Thoracic aorta (tissue), 2 donors: ENCODE measurements at regions not wholly inside any gene's neighbourhood (a gene's known extent, or its start where the extent isn't known, plus 50 kb on each side); places are given as distances from the start of the nearest gene placed in this dataset.

Experiments
- ATAC-seq: fragments of 150-250 bp; one replicate; pipeline ENCODE4 v1.8.0; 2017; ENCODE audit warnings: low read depth; ENCODE audit not compliant: insufficient number of reproducible peaks, low FRiP score
- DNase-seq: peaks from one replicate; pipeline ENCODE4 v3.0.0-alpha.2; 2020; ENCODE audit warnings: low spot score
- H3K27ac ChIP-seq, 2 donors: fragments of 200-600 bp; sonication (generic); 1 replicate in 1 of 2; 2 replicates in 1 of 2; pipeline ENCODE4 v1.5.1; 2016; ENCODE audit warnings: mild to moderate bottlenecking in 2 of 2, moderate library complexity in 2 of 2
- H3K27me3 ChIP-seq: fragments of 200-600 bp; sonication (generic); replicated peaks from 2 replicates; pipeline ENCODE4 v1.6.0; 2016; ENCODE audit warnings: mild to moderate bottlenecking; ENCODE audit not compliant: insufficient read depth
- H3K36me3 ChIP-seq: fragments of 200-600 bp; sonication (generic); one replicate; pipeline ENCODE4 v1.5.1; 2016
- H3K4me1 ChIP-seq, 2 donors: fragments of 200-600 bp; sonication (generic); 1 replicate in 1 of 2; 2 replicates in 1 of 2; pipeline versions ENCODE4 v1.5.1 to v1.6.0; 2016; ENCODE audit warnings: low read depth in 2 of 2, mild to moderate bottlenecking in 1 of 2; ENCODE audit not compliant: control insufficient read depth in 1 of 2
- H3K4me3 ChIP-seq: fragments of 200-600 bp; sonication (generic); 2 replicates; pipeline ENCODE4 v1.5.1; 2016; ENCODE audit warnings: mild to moderate bottlenecking
- H3K9me3 ChIP-seq: fragments of 200-600 bp; sonication (generic); 2 replicates; pipeline ENCODE4 v1.5.1; 2016
- TF ChIP-seq, protein P1 (sequence below): fragments of 200-600 bp; sonication (generic); IDR thresholded peaks from one replicate; pipeline ENCODE4 v1.5.1; 2019; ENCODE audit warnings: antibody characterized with exemption

DNA sequence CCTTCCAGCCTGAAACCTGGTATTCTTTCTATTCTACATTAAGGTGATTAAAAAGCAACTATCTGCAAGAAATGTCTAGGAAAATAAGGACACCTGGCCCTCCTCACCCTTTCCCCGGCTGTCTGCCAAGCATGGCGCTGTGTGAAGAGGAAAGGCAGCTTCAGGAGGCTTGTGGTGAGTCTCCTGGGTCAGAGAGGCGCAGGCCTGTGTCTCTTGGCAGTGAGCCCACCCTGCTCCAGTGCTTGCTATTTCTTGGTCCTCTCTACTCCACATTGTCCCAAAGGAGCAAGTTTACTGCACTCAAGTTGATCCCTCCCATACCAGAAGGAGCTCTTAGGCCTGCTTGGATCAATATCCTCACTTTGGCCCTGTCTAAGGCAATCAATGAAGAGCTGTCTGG lies 520.7 kb upstream of the B3GAT1 start:
- Histone ChIP-seq H3K4me3 (no peak overlapping the region), H3K4me1 (peaks cover 0 to 5% of the 10 kb centered on the region in 2 donors), H3K9me3 (no peaks in the 10 kb centered on the region), H3K27me3 (no peaks in the 10 kb centered on the region), H3K27ac (no peak overlapping the region), H3K36me3 (no peaks in the 10 kb centered on the region)
- TF ChIP-seq, protein P1, sequence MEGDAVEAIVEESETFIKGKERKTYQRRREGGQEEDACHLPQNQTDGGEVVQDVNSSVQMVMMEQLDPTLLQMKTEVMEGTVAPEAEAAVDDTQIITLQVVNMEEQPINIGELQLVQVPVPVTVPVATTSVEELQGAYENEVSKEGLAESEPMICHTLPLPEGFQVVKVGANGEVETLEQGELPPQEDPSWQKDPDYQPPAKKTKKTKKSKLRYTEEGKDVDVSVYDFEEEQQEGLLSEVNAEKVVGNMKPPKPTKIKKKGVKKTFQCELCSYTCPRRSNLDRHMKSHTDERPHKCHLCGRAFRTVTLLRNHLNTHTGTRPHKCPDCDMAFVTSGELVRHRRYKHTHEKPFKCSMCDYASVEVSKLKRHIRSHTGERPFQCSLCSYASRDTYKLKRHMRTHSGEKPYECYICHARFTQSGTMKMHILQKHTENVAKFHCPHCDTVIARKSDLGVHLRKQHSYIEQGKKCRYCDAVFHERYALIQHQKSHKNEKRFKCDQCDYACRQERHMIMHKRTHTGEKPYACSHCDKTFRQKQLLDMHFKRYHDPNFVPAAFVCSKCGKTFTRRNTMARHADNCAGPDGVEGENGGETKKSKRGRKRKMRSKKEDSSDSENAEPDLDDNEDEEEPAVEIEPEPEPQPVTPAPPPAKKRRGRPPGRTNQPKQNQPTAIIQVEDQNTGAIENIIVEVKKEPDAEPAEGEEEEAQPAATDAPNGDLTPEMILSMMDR, result no peak
- ATAC-seq (no peak), DNase-seq (no peak)

DNA sequence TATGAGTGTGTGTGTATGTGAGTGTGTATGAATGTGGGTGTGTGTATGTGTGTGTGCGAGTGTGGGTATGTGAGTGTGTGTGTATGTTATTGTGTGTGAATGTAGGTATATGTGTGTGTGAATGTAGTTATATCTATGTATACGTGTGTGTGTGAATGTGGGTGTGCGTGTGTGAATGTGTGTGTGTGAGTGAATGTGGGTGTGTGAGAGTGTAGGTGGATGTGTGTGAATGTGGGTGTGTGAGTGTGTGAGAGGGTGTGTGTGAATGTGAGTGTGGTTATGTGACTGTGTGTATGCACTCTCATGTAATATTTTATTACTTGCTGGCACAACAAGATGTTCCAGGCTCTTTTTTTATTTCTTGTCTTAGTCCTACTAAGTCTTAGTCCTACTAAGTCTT lies 513.4 kb upstream of the B3GAT1 start:
- Histone ChIP-seq H3K36me3 (no peaks in the 10 kb centered on the region), H3K27ac (no peak overlapping the region), H3K4me3 (no peak overlapping the region), H3K9me3 (no peaks in the 10 kb centered on the region), H3K27me3 (no peaks in the 10 kb centered on the region), H3K4me1 (peaks cover 0 to 10% of the 10 kb centered on the region in 2 donors)
- TF ChIP-seq, protein P1, result no peak
- DNase-seq (no peak), ATAC-seq (no peak)

GRCh38 chr11:134923441-134923840 lies 511.4 kb upstream of the B3GAT1 start:
- H3K4me3 ChIP-seq, result no peak overlapping the region
- H3K27ac ChIP-seq, result no peak overlapping the region
- no peaks in the 10 kb centered on the region for H3K27me3 ChIP-seq
- peaks cover 0 to 10% of the 10 kb centered on the region in 2 donors for H3K4me1 ChIP-seq
- no peaks in the 10 kb centered on the region for H3K9me3 ChIP-seq
- TF ChIP-seq, protein P1, result no peak
- no peaks in the 10 kb centered on the region for H3K36me3 ChIP-seq
- ATAC-seq (no peak), DNase-seq (no peak)

- ATAC-seq (no peak), DNase-seq (no peak)
- Histone ChIP-seq H3K4me1 (peaks cover 0 to 13% of the 10 kb centered on the region in 2 donors), H3K27ac (no peak overlapping the region), H3K36me3 (no peaks in the 10 kb centered on the region), H3K4me3 (no peak overlapping the region), H3K27me3 (no peaks in the 10 kb centered on the region), H3K9me3 (no peaks in the 10 kb centered on the region)
- TF ChIP-seq, protein P1, result no peak
Measured at GRCh38 chr11:134921938-134922337, 509.9 kb upstream of the B3GAT1 start.

GRCh38 chr11:134920851-134921608 lies 509.0 kb upstream of the B3GAT1 start:
- H3K27ac ChIP-seq, result no peak overlapping the region
- ATAC-seq (no peak), DNase-seq (no peak)
- no peaks in the 10 kb centered on the region for H3K9me3 ChIP-seq
- H3K4me3 ChIP-seq, result no peak overlapping the region
- no peaks in the 10 kb centered on the region for H3K36me3 ChIP-seq
- no peaks in the 10 kb centered on the region for H3K27me3 ChIP-seq
- H3K4me1 ChIP-seq, result peaks cover 4 to 23% of the 10 kb centered on the region in 2 donors
- TF ChIP-seq, protein P1, result no peak
